ENCODE measurements at regions not wholly inside any gene's neighbourhood (a gene's known extent, or its start where the extent isn't known, plus 50 kb on each side); places are given as distances from the start of the nearest gene placed in this dataset.

- no peaks in the 10 kb centered on the region for H3K4me1 ChIP-seq (replicated peaks in 1 of 2; ENCODE audit: control insufficient read depth in 2 of 2, insufficient read depth in 2 of 2, low read length in 2 of 2)
- FAIRE-seq (no peak), ATAC-seq (no peak), DNase-seq (ENCODE audit: extremely low read depth in 1 of 4, low spot score in 3 of 4) (no peak)
- no peak overlapping the region for H2AFZ ChIP-seq (ENCODE audit: low read depth, low read length)
- no peaks in the 10 kb centered on the region for H3K9me3 ChIP-seq (replicated peaks; ENCODE audit: control insufficient read depth, insufficient read depth, low read depth, low read length)
- CTCF ChIA-PET (ENCODE audit: low intra/inter-chr PET ratio) = no interaction called here
- no peaks in the 10 kb centered on the region for H3K27me3 ChIP-seq (ENCODE audit: control insufficient read depth in 2 of 2, insufficient read depth in 2 of 2, low read length in 2 of 2)
- no peak overlapping the region for H3K9ac ChIP-seq (ENCODE audit: insufficient read depth in 1 of 2, low read depth in 2 of 2, low read length in 2 of 2)
- TF ChIP-seq BACH1 (tag; IDR thresholded peaks at IDR 0.05) (no peak), KLF1 (tag; IDR thresholded peaks at IDR 0.05) (no peak), ZNF232 (CRISPR knock-in tag; IDR thresholded peaks at IDR 0.05) (no peak), ZNF507 (tag; conservative IDR thresholded peaks at IDR 0.05) (no peak), CBX3 (IDR thresholded peaks at IDR 0.05; ENCODE audit: borderline replicate concordance in 1 of 2, low read length in 2 of 2) (no peak), NFIC (IDR thresholded peaks at IDR 0.05) (no peak), MEF2D (tag; conservative IDR thresholded peaks at IDR 0.05; ENCODE audit: low read depth) (no peak), ZNF140 (CRISPR knock-in tag; IDR thresholded peaks at IDR 0.05) (no peak), POLR2A (conservative IDR thresholded peaks at IDR 0.05) (no peak), HNRNPK (IDR thresholded peaks at IDR 0.05; ENCODE audit: low read depth, low read length, poor library complexity, severe bottlenecking) (no peak), RHOXF2B (CRISPR knock-in tag; conservative IDR thresholded peaks at IDR 0.05) (no peak), ZNF174 (CRISPR knock-in tag; IDR thresholded peaks at IDR 0.05) (no peak), HNRNPLL (IDR thresholded peaks at IDR 0.05; ENCODE audit: low read depth, low read length, poor library complexity, severe bottlenecking) (no peak), GMEB1 (CRISPR knock-in tag; IDR thresholded peaks at IDR 0.05) (no peak), ZNF274 (IDR thresholded peaks at IDR 0.05; ENCODE audit: borderline replicate concordance, low read depth, low read length) (no peak), POLR2B (IDR thresholded peaks at IDR 0.05; ENCODE audit: low read depth, partially characterized antibody) (no peak), ZNF175 (CRISPR knock-in tag; IDR thresholded peaks at IDR 0.05; ENCODE audit: low read depth) (no peak)
- no peaks in the 10 kb centered on the region for H4K20me1 ChIP-seq (replicated peaks; ENCODE audit: control insufficient read depth, insufficient read depth, low read length)
- no TSS peak for BruUV-seq (replicated peaks)
- WGBS (ENCODE audit: insufficient coverage, low coverage, missing lambda C conversion rate) = 2% methylated on average over 4 of the region's 4 CpGs
- no peaks in the 10 kb centered on the region for H3K9me1 ChIP-seq (ENCODE audit: control insufficient read depth, insufficient read depth, low read length)
- no peaks in the 10 kb centered on the region for H3K36me3 ChIP-seq (ENCODE audit: control insufficient read depth, insufficient read depth, low read length)
- POLR2A ChIA-PET = no interaction called here
- in situ Hi-C loops (cut with MboI) = no loop called here
- H3K27ac ChIP-seq (ENCODE audit: extremely low read depth, low read depth, low read length) = no peak overlapping the region
- H3K4me3 ChIP-seq = no peak overlapping the region
- no peak overlapping the region for H3K4me2 ChIP-seq (ENCODE audit: insufficient read depth, low read length)
- H3K79me2 ChIP-seq (ENCODE audit: control insufficient read depth, insufficient read depth, low read length) = no peaks in the 10 kb centered on the region
- intact Hi-C loops (cut with micrococcal nuclease) = no loop called here
These were observed 387.0 kb downstream of the TUSC7 start for GRCh38 chr3:117096549-117096948.

Data from K562 (cell line).